ENCODE measurements at regions not wholly inside any gene's neighbourhood (a gene's known extent, or its start where the extent isn't known, plus 50 kb on each side); places are given as distances from the start of the nearest gene placed in this dataset.

DNA sequence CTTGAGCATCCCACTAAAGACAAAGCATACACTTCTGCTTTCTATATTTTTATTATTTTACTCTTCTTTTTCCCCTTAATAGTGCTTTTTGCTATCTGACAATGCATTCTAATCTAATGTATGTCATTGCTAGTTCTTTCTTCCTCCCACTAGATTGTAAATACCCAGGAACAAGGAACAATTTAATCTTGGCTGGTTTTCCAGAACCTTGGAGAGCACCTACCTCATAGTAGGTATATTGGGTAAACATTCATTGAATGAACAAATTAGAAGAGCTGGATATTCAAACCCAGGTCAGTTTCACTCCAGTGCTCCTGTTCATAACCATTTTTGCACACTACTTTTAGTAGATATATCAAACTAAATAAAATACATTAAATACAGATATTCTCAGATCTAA, 1617.6 kb upstream of the SLC10A2 start:
- TF ChIP-seq CTCF (conservative IDR thresholded peaks at IDR 0.05; ENCODE audit: low read length) (no peak), EZH2phosphoT487 (IDR thresholded peaks at IDR 0.05; ENCODE audit: borderline replicate concordance, low read depth, low read length) (no peak)

Data from OCI-LY7 (cell line).